HG03378 (cell line): ENCODE measurements at regions not wholly inside any gene's neighbourhood (a gene's known extent, or its start where the extent isn't known, plus 50 kb on each side); places are given as distances from the start of the nearest gene placed in this dataset.
"Not testable (repeated sequence)": the region's sequence is repeated elsewhere in the genome, so short reads cannot be mapped to it uniquely, and the experiment has no call there.

Source experiments
- ATAC-seq: cut with Tn5 transposase; IDR thresholded peaks from one replicate; pipeline ENCODE4 v1.9.1; 2021; ENCODE audit warnings: mild to moderate bottlenecking, moderate library complexity; ENCODE audit not compliant: unreplicated experiment

DNA sequence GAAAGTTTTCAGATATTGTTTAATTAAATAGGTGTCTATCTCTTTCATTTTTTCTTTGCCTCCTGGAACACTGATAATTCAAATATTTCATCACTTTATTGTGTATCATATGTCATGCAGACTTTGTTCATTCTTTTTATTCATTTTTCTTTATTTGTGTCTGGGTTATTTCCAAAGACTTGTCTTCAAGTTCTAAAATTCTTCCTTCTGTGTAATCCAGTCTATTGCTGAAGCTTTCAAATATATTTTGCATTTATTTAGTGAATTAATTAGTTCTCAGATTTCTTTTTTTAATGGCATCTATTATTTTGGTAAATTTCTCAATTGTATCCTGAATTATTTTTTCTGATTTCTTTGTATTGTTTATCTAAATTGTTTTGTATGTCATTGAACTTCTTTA, 70.1 kb downstream of the ZNF330 start:
- no peak for ATAC-seq

DNA sequence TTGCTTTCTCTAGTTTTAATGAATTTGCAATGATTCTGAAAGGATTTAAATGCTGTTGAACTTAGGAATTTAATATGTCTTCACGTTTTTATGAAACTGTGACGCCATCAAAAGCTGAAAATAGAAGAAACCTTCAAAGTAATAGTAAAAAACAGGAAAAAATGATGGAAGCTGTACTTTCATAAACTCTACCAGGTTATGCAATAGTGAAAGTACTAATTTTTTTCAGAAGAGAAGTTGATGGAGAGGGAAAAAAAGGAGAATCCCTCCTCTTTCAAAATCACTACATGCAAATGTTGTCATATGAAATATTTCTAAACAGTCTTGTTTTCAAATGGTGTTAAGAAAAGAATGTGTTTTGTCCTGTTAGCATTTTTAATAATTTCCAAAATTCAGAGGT, 73.6 kb downstream of the ZNF330 start:
- no peak for ATAC-seq

DNA sequence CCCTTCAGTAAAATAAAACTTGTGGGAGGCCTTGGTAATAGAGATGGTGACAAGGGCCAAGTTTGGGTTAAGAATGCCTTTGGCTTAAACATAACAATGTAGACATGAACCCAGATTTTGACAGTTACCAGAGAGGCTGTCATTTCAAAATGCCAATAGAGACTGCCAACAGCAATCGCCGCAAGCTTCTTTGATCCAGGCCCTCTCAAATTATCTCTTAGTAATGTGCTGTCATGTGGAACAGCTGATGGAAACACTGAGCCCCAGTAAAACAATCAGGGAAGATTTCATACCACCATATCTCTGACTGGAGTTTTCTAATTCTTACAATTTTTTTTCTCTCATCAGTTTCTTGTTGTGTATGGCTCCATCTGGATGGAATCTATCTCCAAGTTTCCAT, 80.5 kb downstream of the ZNF330 start:
- ATAC-seq, result no peak

DNA sequence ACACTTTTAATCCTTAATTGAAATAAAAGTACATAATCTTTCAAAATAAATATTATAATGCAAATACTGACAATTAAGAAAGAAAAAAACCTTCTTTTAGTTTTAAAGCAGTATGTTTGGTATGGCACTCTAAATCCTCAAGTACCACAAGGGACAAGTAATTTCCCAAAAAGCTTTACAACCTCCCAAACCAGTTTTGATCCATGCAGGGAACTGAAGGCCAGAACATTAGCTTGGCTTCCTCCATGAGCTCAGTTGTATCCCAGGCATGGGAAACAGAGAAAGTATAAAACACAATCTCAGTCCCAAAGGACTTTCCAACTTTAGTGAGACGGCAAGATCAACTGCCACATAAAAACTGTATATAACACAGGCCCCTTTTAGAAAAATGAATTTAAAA, 82.2 kb downstream of the ZNF330 start:
- no peak for ATAC-seq

DNA sequence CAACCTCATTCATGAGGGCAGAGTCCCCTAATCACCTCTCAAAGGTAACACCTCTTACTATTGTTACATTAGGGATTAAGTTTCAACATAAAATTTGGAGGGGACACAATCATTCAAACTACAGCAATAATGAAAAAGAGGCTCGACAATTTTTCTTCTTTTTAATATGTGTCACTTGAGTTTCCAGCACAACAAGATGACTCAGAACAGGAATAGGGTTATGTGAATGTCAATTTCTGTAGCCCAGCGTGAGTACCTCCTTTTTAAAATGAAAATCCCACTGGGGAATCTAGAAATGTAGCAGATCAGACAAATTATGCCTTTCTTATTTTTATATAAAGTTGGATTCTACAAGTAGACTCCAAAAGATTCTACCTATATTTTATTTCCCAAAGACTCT, 83.7 kb downstream of the ZNF330 start:
- no peak for ATAC-seq

DNA sequence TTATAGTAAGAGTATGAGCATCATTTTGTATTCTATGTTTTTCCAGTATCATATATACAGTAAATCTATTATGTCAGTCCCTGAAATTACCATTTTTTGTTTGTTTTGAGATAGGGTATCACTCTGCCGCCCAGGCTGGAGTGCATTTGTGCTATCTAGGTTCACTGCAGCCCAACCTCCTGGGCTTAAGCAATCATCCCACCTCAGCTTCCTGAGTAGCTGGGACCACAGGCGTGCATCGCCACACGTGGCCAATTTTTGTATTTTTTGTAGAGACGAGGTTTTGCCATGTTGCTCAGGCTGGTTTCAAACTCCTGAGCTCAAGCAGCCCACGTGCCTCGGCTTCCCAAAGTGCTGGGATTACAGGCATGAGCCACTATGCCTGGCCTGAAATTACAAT, 85.6 kb downstream of the ZNF330 start:
- ATAC-seq, result no peak

DNA sequence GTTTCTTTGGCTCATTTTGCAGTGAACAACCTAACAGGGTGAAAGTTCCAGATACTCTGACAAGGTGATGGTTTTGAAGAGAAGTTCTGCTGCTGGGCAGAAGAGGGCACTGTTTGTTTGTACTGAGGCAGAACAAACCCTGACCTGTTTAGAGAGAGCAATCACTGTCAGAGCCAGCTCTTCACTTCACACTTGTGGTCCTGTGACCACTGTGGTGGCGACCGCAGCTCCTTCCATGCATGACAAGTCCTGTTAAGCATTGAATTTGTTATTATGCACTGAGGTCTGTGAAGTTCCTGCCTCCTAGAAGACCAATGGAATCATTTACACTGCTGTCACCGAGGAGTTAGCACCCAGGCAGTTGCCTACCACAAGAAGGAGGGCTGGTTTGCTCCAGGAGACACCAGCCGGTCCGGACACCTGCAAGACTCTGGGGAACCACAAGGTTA, 86.6 kb downstream of the ZNF330 start:
- ATAC-seq, result peak; percentile 99

DNA sequence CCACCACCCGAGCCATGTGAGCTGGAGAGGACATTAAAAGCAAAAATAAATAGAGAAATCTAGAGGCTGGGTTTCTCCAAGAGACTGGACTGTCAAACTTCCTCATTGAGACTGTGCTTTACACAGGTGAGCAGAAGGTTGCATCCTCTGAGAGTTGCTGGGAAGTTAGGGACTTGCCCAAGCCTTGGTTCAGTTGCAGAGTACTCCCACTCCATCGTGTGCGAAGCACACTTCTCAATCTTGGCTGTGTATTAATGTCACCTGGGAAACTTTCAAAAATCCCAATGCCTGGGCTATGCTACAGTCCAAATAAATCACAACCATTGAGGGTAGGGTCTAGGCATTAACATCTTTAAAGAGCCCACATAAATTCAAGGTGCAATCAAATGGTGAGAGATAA, 89.2 kb downstream of the ZNF330 start:
- peak; percentile 19 for ATAC-seq

DNA sequence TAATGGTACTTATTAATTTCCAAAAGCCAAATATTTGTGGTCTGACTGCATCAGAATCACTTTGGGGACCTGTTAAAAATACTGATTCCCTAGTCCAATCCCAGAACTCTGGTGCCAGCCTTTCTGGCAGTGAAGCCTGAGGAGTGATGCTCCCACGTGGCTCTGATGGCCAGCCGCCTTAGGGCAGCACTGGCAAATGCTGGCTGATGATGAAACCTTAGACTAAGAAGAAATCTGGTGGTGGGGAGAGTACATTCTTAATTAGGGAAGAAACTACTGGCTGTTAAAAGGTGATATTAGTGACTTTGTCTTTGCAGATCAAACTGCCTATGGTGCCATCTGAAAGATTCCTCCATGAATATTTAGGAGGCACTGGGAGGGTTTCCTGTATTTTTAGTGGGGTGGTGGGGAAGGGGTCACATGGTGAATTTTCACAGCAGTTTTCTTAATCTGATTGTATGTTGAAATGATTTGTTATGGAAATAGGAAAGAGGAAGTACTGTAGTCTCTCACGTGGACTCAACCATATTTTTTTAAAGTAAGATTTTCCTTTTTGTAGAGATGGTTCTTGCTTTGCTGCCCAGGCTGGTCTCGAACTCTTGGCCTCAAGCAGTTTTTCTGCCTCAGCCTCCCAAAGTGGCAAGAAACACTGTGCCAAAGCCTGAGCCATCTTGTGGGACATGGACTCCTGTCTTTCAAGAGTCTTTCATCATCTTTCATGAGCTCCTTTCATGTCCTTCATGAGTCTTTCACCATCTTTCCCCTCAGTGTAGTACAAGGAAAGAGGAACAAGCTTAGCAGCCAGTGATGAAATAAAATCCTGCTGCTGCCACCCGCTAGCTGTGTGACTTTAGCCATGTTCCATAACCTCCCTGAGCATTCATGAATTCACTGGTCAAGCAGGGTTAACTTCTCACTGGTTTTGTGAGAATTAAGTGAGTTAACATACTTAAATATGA, 90.8 kb downstream of the ZNF330 start:
- no peak for ATAC-seq

DNA sequence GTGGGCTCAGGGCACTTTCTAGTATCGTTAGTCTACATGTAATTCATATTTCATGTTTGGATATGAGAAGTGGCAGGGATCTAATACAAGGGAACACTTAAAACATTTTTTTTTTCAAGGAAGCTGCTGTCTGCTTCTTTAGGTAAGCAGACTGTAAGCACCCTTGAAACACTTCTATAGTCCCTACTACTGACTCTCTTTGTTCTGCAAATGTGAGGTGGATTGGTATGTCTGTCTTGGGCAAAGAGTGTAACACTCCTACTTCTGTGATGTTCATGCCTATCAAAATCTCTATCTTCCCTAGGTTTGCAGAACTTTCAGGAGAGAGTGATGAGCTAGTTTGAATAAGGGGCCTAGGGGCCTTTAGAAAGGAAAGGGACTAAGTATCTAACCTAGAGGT, 93.9 kb downstream of the ZNF330 start:
- ATAC-seq, result no peak

DNA sequence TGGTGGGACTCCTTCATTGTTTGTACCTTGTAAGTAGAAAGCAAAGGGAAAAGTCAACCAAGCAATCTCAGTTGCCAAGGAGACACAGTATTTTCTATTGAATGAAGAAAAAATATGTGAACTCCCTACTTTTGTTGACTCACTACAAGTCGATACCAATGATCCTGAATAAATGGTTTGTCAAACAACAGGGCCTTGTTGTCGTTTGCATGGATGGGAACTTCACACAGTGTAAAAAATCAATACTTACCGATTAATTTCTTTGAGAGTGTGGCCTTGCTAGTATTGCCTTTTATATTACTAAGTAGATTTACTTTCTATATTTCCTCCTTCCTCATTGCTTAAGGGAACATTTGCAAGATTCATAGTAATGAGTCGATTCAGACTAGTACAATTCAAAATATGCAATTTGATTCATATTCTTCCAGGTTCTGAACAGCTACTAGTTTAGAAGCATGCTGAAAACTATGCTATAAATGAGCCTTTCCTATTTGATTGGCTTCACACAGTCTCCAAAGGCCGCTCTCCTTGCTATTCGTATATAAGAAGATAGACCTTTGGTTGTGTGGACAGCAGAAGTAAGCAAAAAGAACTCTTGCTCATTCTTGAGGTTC, 108.0 kb downstream of the ZNF330 start:
- ATAC-seq, result no peak

DNA sequence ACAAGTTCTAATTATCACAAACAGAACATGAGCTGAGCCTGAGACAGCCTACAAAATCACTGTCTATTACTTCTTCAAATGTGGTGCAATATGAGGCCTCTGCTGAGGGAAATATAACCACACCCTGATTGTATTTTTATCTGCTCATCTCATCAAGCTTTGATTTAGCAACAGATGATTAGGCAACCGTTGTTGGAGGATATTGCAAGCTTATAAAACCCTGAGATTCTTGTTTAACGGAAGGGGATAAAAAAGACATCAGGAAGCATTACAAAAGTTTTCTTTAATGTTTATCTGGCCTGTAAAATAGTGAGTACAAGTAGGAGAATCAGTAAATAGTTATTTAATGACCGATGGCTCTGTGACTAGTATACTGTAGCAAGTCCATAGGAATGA, 108.5 kb downstream of the ZNF330 start:
- ATAC-seq, result no peak

DNA sequence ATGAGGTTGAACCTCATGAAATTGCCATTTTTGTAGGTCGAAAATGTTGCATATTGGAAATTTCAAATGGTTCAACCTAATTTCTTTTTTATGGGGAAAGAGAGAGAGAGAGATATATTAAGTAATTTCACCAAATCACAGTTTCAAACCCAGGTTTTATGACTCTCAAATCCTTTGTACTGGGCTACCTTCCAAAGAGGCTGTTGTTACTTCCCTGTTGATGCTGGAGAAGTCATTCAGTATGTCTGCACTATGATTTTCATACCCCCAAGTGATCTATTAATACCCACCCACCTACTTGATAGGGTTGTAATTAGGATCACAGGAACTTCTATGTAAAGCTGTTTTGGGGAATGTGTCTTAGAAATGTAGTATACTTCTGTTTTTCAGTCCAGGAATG, 109.9 kb downstream of the ZNF330 start:
- ATAC-seq, result no peak

DNA sequence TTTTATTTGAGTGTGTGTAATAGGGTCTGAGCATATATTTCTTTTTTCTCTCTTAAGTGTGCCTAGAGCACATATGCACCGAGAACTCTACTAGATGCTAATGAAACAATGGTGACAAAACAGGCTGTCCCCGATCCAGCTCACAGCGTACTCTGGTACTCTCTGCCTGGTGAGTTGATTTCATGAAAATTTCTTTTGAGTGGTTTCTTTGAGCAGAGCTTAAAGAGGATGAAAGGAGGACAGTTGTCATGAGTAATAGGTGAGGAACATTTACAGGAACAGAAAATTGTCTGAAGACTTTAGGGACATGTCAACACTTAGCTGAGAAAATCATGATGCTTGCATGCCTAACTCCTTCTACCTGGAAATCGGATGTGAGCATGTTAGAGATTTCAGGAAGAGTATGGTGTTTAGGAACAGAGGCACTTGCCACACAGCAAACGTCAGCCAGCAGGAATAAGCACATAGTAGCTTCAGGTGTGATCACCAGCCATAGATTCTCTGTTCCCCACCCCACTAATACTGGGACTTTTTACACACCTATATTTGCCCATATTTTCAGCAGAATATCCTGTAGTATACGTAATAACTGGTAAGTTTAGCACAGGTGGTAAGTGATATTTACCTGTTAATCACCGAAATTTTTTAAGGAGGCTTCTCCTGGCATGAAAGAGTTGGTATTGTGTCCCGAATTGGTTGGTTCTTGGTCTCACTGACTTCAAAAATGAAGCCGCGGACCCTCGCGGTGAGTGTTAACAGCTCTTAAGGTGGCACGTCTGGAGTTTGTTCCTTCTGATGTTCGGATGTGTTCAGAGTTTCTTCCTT, 111.1 kb downstream of the ZNF330 start:
- ATAC-seq, result no peak

DNA sequence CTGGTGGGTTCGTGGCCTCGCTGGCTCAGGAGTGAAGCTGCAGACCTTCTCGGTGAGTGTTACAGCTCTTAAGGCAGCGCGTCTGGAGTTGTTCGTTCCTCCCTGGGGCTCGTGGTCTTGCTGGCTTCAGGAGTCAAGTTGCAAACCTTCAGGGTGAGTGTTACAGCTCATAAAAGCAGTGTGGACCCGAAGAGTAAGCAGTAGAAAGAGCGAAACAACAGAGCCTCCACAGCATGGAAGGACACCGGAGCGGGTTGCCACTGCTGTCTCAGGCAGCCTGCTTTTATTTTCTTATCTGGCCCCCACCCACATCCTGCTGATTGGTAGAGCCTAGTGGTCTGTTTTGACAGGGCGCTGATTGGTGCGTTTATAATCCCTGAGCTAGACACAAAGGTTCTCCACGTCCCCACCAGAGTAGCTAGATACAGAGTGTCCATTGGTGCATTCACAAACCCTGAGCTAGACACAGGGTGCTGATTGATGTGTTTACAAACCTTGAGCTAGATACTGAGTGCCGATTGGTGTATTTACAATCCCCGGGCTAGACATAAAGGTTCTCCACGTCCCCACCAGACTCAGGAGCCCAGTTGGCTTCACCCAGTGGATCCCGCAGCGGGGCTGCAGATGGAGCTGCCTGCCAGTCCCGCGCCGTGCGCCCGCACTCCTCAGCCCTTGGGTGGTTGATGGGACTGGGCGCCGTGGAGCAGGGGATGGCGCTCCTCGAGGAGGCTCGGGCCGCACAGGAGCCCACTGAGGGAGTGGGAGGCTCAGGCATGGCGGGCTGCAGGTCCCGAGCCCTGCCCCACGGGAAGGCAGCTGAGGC, 111.9 kb downstream of the ZNF330 start:
- not testable (repeated sequence) for ATAC-seq

DNA sequence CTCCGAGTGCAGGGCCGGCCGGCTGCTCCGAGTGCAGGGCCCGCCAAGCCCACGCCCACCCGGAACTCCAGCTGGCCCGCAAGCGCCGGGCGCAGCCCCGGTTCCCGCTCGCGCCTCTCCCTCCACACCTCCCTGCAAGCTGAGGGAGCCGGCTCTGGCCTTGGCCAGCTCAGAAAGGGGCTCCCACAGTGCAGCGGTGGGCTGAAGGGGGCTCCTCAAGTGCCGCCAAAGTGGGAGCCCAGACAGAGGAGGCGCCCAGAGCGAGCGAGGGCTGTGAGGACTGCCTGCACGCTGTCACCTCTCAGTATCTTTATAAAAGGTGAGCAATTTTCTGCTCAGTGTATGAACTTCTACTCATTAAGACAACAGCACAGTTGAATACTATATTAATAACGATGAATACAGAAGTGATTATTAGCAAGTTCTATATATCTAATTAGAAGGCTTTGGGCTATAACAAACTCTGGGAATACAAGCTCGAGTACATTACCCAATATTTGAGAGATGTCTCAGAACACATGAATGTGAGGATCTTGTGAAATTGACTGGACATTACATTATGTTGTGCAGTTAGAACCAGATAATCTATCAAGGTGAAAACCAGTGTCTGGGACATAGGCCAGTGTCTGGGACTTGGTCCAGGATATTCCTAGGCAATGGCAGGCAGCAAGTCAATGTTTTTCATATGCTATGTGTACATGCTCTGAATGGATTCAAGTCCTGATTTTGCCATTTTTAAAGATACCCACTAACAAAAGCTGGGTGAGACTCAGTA, 112.9 kb downstream of the ZNF330 start:
- ATAC-seq, result not testable (repeated sequence)

DNA sequence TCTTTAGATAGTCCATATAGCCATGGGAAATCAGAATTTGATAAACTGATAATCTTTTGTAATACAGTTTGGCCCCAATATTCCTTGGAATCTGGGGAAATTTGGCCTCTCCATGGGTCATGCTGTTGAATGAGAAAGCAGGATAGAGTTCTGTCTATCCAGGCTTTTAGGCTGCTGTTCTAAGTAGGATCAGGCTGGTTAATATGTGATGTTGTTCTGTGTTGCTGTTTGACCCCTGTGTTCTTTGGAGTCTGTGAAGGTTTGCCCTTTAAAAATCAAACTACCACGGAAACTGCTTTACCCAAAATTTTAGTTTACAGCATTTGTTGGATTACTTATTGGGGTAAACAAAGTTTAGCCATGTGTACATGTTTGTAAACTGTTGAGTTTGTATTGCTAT, 114.5 kb downstream of the ZNF330 start:
- no peak for ATAC-seq

DNA sequence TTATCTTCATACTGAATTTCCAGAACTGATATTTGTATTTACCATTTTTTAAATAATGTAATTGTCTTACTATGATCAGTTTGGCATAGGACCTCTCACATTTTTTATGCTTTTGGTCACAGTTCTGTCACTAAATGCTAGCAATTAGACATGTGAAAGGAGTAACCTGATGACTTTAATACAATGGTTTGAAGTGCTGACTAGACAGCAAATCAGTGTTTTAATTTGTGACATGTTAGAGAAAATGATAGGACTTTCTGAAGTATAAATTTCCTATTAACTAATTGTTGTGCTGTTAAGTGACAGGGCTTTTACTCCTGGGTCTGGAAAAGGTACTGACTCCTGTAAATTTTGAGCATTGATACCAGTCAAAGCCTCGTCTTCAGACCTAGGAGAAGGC, 117.5 kb downstream of the ZNF330 start:
- ATAC-seq, result no peak

DNA sequence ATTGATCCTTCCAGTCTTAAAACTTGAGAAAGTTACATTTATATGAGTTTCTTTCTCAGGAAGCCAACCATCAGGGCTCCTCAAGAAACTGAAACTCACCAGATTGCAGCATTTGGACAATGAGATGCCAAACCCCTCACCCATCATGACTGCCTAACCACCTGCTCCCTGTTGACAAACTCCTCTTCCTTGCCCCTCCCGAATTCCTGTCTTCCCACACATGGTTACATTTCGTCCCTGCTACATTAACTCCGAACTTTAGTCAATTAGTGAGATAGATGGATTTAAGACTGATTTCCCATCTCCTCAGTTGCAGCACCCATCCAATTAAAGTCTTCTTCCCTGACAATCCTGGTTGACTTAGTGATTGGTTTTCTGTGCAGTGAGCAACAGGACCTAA, 118.7 kb downstream of the ZNF330 start:
- no peak for ATAC-seq

DNA sequence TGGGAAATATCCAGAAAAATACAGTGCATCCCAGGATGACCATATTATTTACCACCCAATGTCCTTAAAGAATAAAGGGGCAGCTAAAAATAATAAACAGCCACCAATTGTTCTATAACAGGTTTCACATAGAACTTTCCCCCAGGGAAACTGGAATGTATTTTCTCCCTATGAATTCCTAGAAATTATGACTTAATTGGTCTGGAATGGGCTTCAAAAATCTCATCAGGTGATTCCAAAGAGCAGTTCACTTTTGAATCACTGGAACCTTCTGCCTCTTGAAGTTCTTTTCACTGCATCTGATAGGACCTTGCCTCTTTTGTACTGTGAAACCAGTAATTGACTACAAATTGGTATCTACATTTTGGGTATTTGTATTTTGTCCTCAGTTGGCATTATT, 119.3 kb downstream of the ZNF330 start:
- no peak for ATAC-seq
